Endothelial cell of umbilical vein (primary cell): ENCODE measurements at regions not wholly inside any gene's neighbourhood (a gene's known extent, or its start where the extent isn't known, plus 50 kb on each side); places are given as distances from the start of the nearest gene placed in this dataset.
"Not testable (repeated sequence)": the region's sequence is repeated elsewhere in the genome, so short reads cannot be mapped to it uniquely, and the experiment has no call there.

Experiments used
- BruUV-seq: library from RNA; stranded (reverse); fragments of 400-500 nt; replicated peaks from 2 replicates; lab custom pipeline; 2021; lab: Mats Ljungman, UMichigan
- CTCF ChIA-PET: fragments of 300-600, 350-600 bp; sonication (Branson Sonifier 250); formaldehyde crosslinking; loops from one replicate; lab custom pipeline; 2021; ENCODE audit warnings: antibody characterized with exemption, inconsistent platforms; lab: Charles Lee
- POLR2A ChIA-PET: fragments of 300-600, 350-600 bp; sonication (Branson Sonifier 250); formaldehyde crosslinking; loops from one replicate; lab custom pipeline; 2021; ENCODE audit warnings: antibody characterized with exemption, inconsistent platforms; lab: Charles Lee
- DNase-seq: peaks from one replicate; pipeline ENCODE4 v3.0.0-alpha.2; 2011; ENCODE audit warnings: low read depth, low spot score
- FAIRE-seq: peaks from 2 replicates; lab custom pipeline; 2011; peaks lifted over from hg19 to GRCh38; lab: Jason Lieb, UNC
- H2AFZ ChIP-seq: 2 replicates; pipeline ENCODE4 v1.6.0; 2012; ENCODE audit warnings: low read depth, low read length, control low read depth, inconsistent platforms
- H3K27ac ChIP-seq: 2 replicates; pipeline ENCODE4 v1.5.1; 2011; ENCODE audit warnings: low read depth, mild to moderate bottlenecking, control low read depth, low read length, moderate library complexity; ENCODE audit not compliant: insufficient read depth
- H3K27me3 ChIP-seq, 2 experiments: 2 replicates each; pipeline versions ENCODE4 v1.6.0 to v1.6.1; 2011; ENCODE audit warnings: low read length in 2 of 2, mixed read lengths in 1 of 2; ENCODE audit not compliant: control insufficient read depth in 2 of 2, insufficient read depth in 2 of 2
- H3K36me3 ChIP-seq, 2 experiments: 2 replicates in 1 of 2; 3 replicates in 1 of 2; pipeline ENCODE4 v1.5.1; 2011; ENCODE audit warnings: low read length in 2 of 2, mild to moderate bottlenecking in 1 of 2, moderate library complexity in 1 of 2; ENCODE audit not compliant: control insufficient read depth in 2 of 2, insufficient read depth in 2 of 2; ENCODE audit errors: extremely low read depth in 1 of 2
- H3K4me1 ChIP-seq: 3 replicates; pipeline ENCODE4 v1.5.1; 2011; ENCODE audit warnings: mild to moderate bottlenecking, low read length; ENCODE audit not compliant: control insufficient read depth, insufficient read depth; ENCODE audit errors: extremely low read depth
- H3K4me2 ChIP-seq: 2 replicates; pipeline ENCODE4 v1.6.1; 2011; ENCODE audit warnings: low read length, control low read depth, mixed read lengths; ENCODE audit not compliant: insufficient read depth
- H3K4me3 ChIP-seq, 3 experiments: fragments of 200-600 bp in 1 of 3; sonication (generic), shearing (Covaris generic) in 1 of 3; replicated peaks in 1 of 3; 2 replicates each; pipeline ENCODE4 v1.5.1; 2011 to 2016; ENCODE audit warnings: control low read depth in 3 of 3, low read length in 3 of 3, mild to moderate bottlenecking in 2 of 3, inconsistent platforms in 1 of 3, low read depth in 1 of 3, moderate library complexity in 1 of 3; ENCODE audit not compliant: insufficient read depth in 1 of 3
- H3K79me2 ChIP-seq: 2 replicates; pipeline ENCODE4 v1.6.0; 2012; ENCODE audit warnings: low read length, inconsistent platforms; ENCODE audit not compliant: control insufficient read depth, insufficient read depth
- H3K9ac ChIP-seq: replicated peaks from 2 replicates; pipeline ENCODE3; 2011; ENCODE audit warnings: low read length, control low read depth; ENCODE audit not compliant: insufficient read depth; ENCODE audit errors: extremely low read depth
- H3K9me1 ChIP-seq: replicated peaks from 3 replicates; pipeline ENCODE4 v1.6.0; 2011; ENCODE audit warnings: mild to moderate bottlenecking, low read length; ENCODE audit not compliant: control insufficient read depth, insufficient read depth; ENCODE audit errors: extremely low read depth
- H3K9me3 ChIP-seq: replicated peaks from 2 replicates; pipeline ENCODE4 v1.5.1; 2012; ENCODE audit warnings: low read length, inconsistent platforms; ENCODE audit not compliant: control insufficient read depth, insufficient read depth
- H4K20me1 ChIP-seq: replicated peaks from 2 replicates; pipeline ENCODE3; 2011; ENCODE audit warnings: mild to moderate bottlenecking, low read length; ENCODE audit not compliant: control insufficient read depth, insufficient read depth; ENCODE audit errors: extremely low read depth
- CTCF ChIP-seq, 2 donors: IDR thresholded peaks; 1 replicate in 1 of 2; 2 replicates in 1 of 2; pipeline ENCODE4 v1.5.1; 2011; ENCODE audit warnings: low read length in 2 of 2, mild to moderate bottlenecking in 2 of 2, moderate library complexity in 2 of 2, control low read depth in 1 of 2, inconsistent platforms in 1 of 2, low read depth in 1 of 2; ENCODE audit not compliant: insufficient read depth in 1 of 2; ENCODE audit errors: extremely low read depth in 1 of 2
- EZH2 ChIP-seq: IDR thresholded peaks from 2 replicates; pipeline ENCODE4 v1.6.1; 2012; ENCODE audit warnings: borderline replicate concordance, low read depth, mild to moderate bottlenecking, moderate library complexity, low read length, inconsistent platforms; ENCODE audit not compliant: severe bottlenecking
- FOS ChIP-seq: IDR thresholded peaks from 2 replicates; pipeline ENCODE4 v1.6.1; 2011; ENCODE audit warnings: mild to moderate bottlenecking, low read length, moderate library complexity, borderline replicate concordance; ENCODE audit not compliant: insufficient read depth
- GATA2 ChIP-seq: IDR thresholded peaks from 2 replicates; pipeline ENCODE4 v1.7.0; 2011; ENCODE audit warnings: low read depth, mild to moderate bottlenecking, moderate library complexity, mixed read lengths, low read length; ENCODE audit not compliant: insufficient read length, insufficient read depth
- JUN ChIP-seq: IDR thresholded peaks from 2 replicates; pipeline ENCODE4 v1.6.1; 2011; ENCODE audit warnings: borderline replicate concordance, low read depth; ENCODE audit not compliant: insufficient read length, insufficient read depth
- MAX ChIP-seq: IDR thresholded peaks from 2 replicates; pipeline ENCODE4 v1.6.1; 2011; ENCODE audit not compliant: insufficient read depth, insufficient read length
- MYC ChIP-seq: IDR thresholded peaks from one replicate; pipeline ENCODE4 v1.6.1; 2011; ENCODE audit warnings: mild to moderate bottlenecking, low read depth, low read length
- POLR2A ChIP-seq: IDR thresholded peaks from 2 replicates; pipeline ENCODE4 v1.6.1; 2012; ENCODE audit warnings: low read depth, mild to moderate bottlenecking, control low read depth, low read length
- POLR2AphosphoS5 ChIP-seq: IDR thresholded peaks from 2 replicates; pipeline ENCODE4 v1.6.1; 2012; ENCODE audit warnings: low read depth, mild to moderate bottlenecking, control low read depth, low read length, moderate library complexity; ENCODE audit not compliant: insufficient read depth
- dilution Hi-C: fragments of 300-500 bp; cut with MboI; formaldehyde crosslinking; loops from one replicate; pipeline ENCODE4 v1.15.0; 2019; ENCODE audit warnings: low sequenced_read_pairs; ENCODE audit not compliant: extremely low pct_ligation_motif_present
- intact Hi-C: fragments of 100-400 bp; cut with micrococcal nuclease; formaldehyde crosslinking; loops from one replicate; pipeline ENCODE4 v1.10.0; 2022

- H3K4me3 ChIP-seq, H3K4me2 ChIP-seq, H2AFZ ChIP-seq, H3K79me2 ChIP-seq, H3K27me3 ChIP-seq, intact Hi-C loops, CTCF ChIA-PET, H3K9me3 ChIP-seq, H3K9ac ChIP-seq, H4K20me1 ChIP-seq, H3K4me1 ChIP-seq, dilution Hi-C loops, H3K9me1 ChIP-seq, H3K36me3 ChIP-seq, POLR2A ChIA-PET, FAIRE-seq, DNase-seq, BruUV-seq, H3K27ac ChIP-seq: not testable (repeated sequence)
Observed at GRCh38 chr5:69014007-69014406, 79.8 kb upstream of the SLC30A5 start.

- no peaks in the 10 kb centered on the region for H3K79me2 ChIP-seq
- no peaks in the 10 kb centered on the region for H3K4me1 ChIP-seq
- CTCF ChIA-PET, result no interaction called here
- H2AFZ ChIP-seq, result no peak overlapping the region
- no peaks in the 10 kb centered on the region for H3K36me3 ChIP-seq
- no peaks in the 10 kb centered on the region for H3K9me1 ChIP-seq
- H4K20me1 ChIP-seq, result no peaks in the 10 kb centered on the region
- H3K9me3 ChIP-seq, result no peaks in the 10 kb centered on the region
- H3K27ac ChIP-seq, result no peak overlapping the region
- H3K27me3 ChIP-seq, result peaks cover 0 to 22% of the 10 kb centered on the region in 2 experiments
- no peak overlapping the region for H3K4me2 ChIP-seq
- dilution Hi-C loops (no loop called here), intact Hi-C loops (no loop called here)
- POLR2A ChIA-PET, result no interaction called here
- no peak for DNase-seq
- H3K4me3 ChIP-seq, result no peak overlapping the region
- no peak overlapping the region for H3K9ac ChIP-seq
- BruUV-seq, result no TSS peak
- no peak for FAIRE-seq
- TF ChIP-seq MAX (no peak), POLR2AphosphoS5 (no peak), FOS (no peak), POLR2A (no peak), EZH2 (no peak), GATA2 (no peak), JUN (no peak), CTCF (IDR thresholded peaks at IDR 0.05; ENCODE audit: extremely low read depth in 1 of 2, insufficient read depth in 1 of 2, low read depth in 1 of 2, low read length in 2 of 2) (no peak), MYC (no peak)
Observed at GRCh38 chr5:69019668-69020375, 74.0 kb upstream of the SLC30A5 start.
